PC-3 (cell line): ENCODE measurements at regions not wholly inside any gene's neighbourhood (a gene's known extent, or its start where the extent isn't known, plus 50 kb on each side); places are given as distances from the start of the nearest gene placed in this dataset.

Experiments
- ATAC-seq: fragments of 200-7000 bp; cut with Tn5 transposase; 2 replicates; pipeline ENCODE4 v1.9.1; 2020; ENCODE audit warnings: mild to moderate bottlenecking, moderate library complexity
- BruUV-seq: library from RNA; stranded (reverse); fragments of 400-500 nt; replicated peaks from 2 replicates; lab custom pipeline; 2021; lab: Mats Ljungman, UMichigan
- CTCF ChIA-PET: fragments of 300-600 bp; sonication (Branson Sonifier 250); formaldehyde crosslinking; loops from one replicate; lab custom pipeline; 2022; ENCODE audit warnings: antibody characterized with exemption; lab: Charles Lee
- POLR2A ChIA-PET: fragments of 300-600 bp; sonication (Branson Sonifier 250); formaldehyde crosslinking; loops from one replicate; lab custom pipeline; 2022; ENCODE audit warnings: antibody characterized with exemption; ENCODE audit not compliant: unreplicated experiment; lab: Charles Lee
- DNase-seq: peaks from one replicate; pipeline ENCODE4 v3.0.0-alpha.2; 2015
- H2AFZ ChIP-seq: fragments of 300-600 bp; sonication (generic); 2 replicates; pipeline ENCODE4 v1.6.0; 2016; ENCODE audit warnings: antibody characterized with exemption, low read length
- H3F3A ChIP-seq: fragments of 300-600 bp; sonication (generic); one replicate; pipeline ENCODE4 v1.6.0; 2017; ENCODE audit warnings: antibody characterized with exemption, low read length, control low read depth, mild to moderate bottlenecking; ENCODE audit not compliant: unreplicated experiment
- H3K27ac ChIP-seq: fragments of 300-600 bp; sonication (generic); 2 replicates; pipeline ENCODE4 v1.5.1; 2016; ENCODE audit warnings: mild to moderate bottlenecking, low read length
- H3K27me3 ChIP-seq: fragments of 300-600 bp; sonication (generic); 2 replicates; pipeline ENCODE4 v1.6.1; 2016; ENCODE audit warnings: low read length, mixed read lengths
- H3K36me3 ChIP-seq: fragments of 300-600 bp; sonication (generic); 2 replicates; pipeline ENCODE4 v1.6.1; 2016; ENCODE audit warnings: low read depth, mixed run types, low read length, mixed read lengths
- H3K4me1 ChIP-seq: fragments of 300-600 bp; sonication (generic); 2 replicates; pipeline ENCODE4 v1.5.1; 2016; ENCODE audit warnings: low read length; ENCODE audit not compliant: insufficient read depth
- H3K4me2 ChIP-seq: fragments of 300-600 bp; sonication (generic); 2 replicates; pipeline ENCODE4 v1.6.0; 2016; ENCODE audit warnings: low read length
- H3K4me3 ChIP-seq: fragments of 300-600 bp; sonication (generic); 2 replicates; pipeline ENCODE4 v1.5.1; 2016; ENCODE audit warnings: mild to moderate bottlenecking, low read length, mixed read lengths
- H3K79me2 ChIP-seq: fragments of 300-600 bp; sonication (generic); 2 replicates; pipeline ENCODE4 v1.6.1; 2017; ENCODE audit warnings: low read length, mixed read lengths
- H3K9ac ChIP-seq: fragments of 300-600 bp; sonication (generic); 2 replicates; pipeline ENCODE4 v1.6.0; 2016; ENCODE audit warnings: mild to moderate bottlenecking, low read length
- H3K9me2 ChIP-seq: fragments of 300-600 bp; sonication (generic); replicated peaks from 2 replicates; pipeline ENCODE4 v1.6.1; 2016; ENCODE audit warnings: mixed run types, low read length, mixed read lengths
- H3K9me3 ChIP-seq: fragments of 300-600 bp; sonication (generic); 2 replicates; pipeline ENCODE4 v1.6.1; 2016; ENCODE audit warnings: low read length, mixed read lengths
- H4K20me1 ChIP-seq: fragments of 300-600 bp; sonication (generic); 2 replicates; pipeline ENCODE4 v1.6.1; 2016; ENCODE audit warnings: low read length, mixed read lengths
- CTCF ChIP-seq: fragments of 300-600 bp; sonication (generic); conservative IDR thresholded peaks from 2 replicates; pipeline ENCODE4 v1.5.1; 2017; ENCODE audit warnings: antibody characterized with exemption, low read depth, mild to moderate bottlenecking, low read length
- EZH2 ChIP-seq: fragments of 300-600 bp; sonication (generic); IDR thresholded peaks from one replicate; pipeline ENCODE4 v1.6.1; 2017; ENCODE audit warnings: antibody characterized with exemption, mild to moderate bottlenecking, low read length; ENCODE audit not compliant: unreplicated experiment
- EZH2phosphoT487 ChIP-seq: fragments of 300-600 bp; sonication (generic); IDR thresholded peaks from 2 replicates; pipeline ENCODE4 v1.6.1; 2018; ENCODE audit warnings: mild to moderate bottlenecking, antibody characterized with exemption, low read length, borderline replicate concordance
- intact Hi-C: fragments of 100-400 bp; cut with micrococcal nuclease; formaldehyde crosslinking; loops from 2 replicates; pipeline ENCODE4 v1.9.0; 2023

DNA sequence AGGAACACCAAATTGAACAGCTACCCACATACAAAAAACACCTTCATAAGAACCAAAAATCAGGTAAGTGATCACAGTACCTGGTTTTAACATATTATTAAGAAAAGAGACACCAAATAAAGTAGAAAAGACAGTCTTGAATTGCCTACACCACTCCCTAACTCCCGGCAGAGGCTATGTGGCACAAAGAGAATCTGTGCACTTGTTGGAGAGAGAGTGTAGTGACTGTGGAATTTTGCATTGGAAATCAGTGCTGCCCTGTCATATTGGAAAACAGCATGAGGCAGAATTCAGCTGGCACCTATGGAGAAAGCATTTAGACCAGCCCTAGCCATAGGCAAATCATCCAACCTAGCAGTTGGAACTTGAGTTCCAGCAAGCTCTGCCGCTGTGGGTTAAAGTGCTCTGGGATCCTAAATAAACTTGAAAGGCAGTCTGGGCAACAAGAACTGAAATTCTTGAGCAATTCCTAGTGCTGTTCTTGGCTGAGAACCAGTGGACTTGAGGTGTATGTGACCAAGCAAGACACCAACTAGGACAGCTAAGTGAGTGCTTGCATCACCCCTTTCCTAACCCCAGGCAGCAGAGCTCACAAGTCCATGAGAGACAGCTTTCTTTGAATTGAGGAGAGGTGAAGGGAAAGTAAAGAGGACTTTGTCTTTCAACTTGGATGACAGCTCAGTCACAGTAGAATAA lies 969.6 kb upstream of the ALCAM start:
- intact Hi-C loops = no loop called here
- H3K9ac ChIP-seq = no peak overlapping the region
- H3F3A ChIP-seq = no peaks in the 10 kb centered on the region
- peaks cover 90% of the 10 kb centered on the region for H3K79me2 ChIP-seq
- peaks cover 34% of the 10 kb centered on the region for H4K20me1 ChIP-seq
- CTCF ChIA-PET = no interaction called here
- H3K27me3 ChIP-seq = no peaks in the 10 kb centered on the region
- no TSS peak for BruUV-seq
- ATAC-seq (peak; percentile 19), DNase-seq (peak; percentile 19)
- peaks cover 37% of the 10 kb centered on the region for H3K36me3 ChIP-seq
- H2AFZ ChIP-seq = no peak overlapping the region
- POLR2A ChIA-PET = interaction anchor here (0.5 kb wide), 1 partner anchor 210 kb away, joined by 3 read pairs; no protein-coding TSS in a partner anchor
- no peaks in the 10 kb centered on the region for H3K4me1 ChIP-seq
- no peak overlapping the region for H3K4me2 ChIP-seq
- no peak overlapping the region for H3K4me3 ChIP-seq
- no peaks in the 10 kb centered on the region for H3K9me2 ChIP-seq
- TF ChIP-seq CTCF (no peak), EZH2 (no peak)
- H3K9me3 ChIP-seq = no peaks in the 10 kb centered on the region
- H3K27ac ChIP-seq = no peak overlapping the region

DNA sequence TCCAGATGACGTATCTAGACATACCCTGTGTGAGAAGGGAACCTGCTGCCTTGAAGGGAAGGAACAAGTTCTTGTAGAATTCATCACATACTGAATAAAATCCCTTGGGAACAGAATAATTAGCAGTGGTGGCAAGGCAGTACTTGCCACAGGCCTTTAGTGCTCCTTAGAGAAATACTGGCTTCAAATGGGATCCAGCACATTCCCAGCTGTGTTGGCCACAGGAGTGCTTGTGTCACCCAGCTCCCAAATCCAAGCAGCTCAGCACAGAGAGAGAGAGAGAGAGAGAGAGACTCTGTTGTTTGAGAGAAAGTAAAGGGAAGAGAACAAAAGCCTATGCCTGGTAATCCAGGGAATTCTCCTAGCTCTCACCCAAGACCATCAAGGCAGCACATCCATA lies 969.0 kb upstream of the ALCAM start:
- peaks cover 37% of the 10 kb centered on the region for H3K36me3 ChIP-seq
- H3F3A ChIP-seq = no peaks in the 10 kb centered on the region
- intact Hi-C loops = no loop called here
- no peak overlapping the region for H3K4me3 ChIP-seq
- no peak overlapping the region for H3K9ac ChIP-seq
- DNase-seq (no peak), ATAC-seq (peak; percentile 35; the same call in 1 of the 2 replicates)
- BruUV-seq = no TSS peak
- no peaks in the 10 kb centered on the region for H3K9me2 ChIP-seq
- peaks cover 90% of the 10 kb centered on the region for H3K79me2 ChIP-seq
- no peak overlapping the region for H3K27ac ChIP-seq
- ChIA-PET POLR2A (interaction anchor here (0.5 kb wide), 1 partner anchor 211 kb away, joined by 3 read pairs; no protein-coding TSS in a partner anchor), CTCF (no interaction called here)
- TF ChIP-seq CTCF (no peak), EZH2phosphoT487 (no peak), EZH2 (no peak)
- H3K4me2 ChIP-seq = no peak overlapping the region
- no peak overlapping the region for H2AFZ ChIP-seq
- no peaks in the 10 kb centered on the region for H3K27me3 ChIP-seq
- no peaks in the 10 kb centered on the region for H3K9me3 ChIP-seq
- peaks cover 40% of the 10 kb centered on the region for H4K20me1 ChIP-seq
- H3K4me1 ChIP-seq = no peaks in the 10 kb centered on the region

DNA sequence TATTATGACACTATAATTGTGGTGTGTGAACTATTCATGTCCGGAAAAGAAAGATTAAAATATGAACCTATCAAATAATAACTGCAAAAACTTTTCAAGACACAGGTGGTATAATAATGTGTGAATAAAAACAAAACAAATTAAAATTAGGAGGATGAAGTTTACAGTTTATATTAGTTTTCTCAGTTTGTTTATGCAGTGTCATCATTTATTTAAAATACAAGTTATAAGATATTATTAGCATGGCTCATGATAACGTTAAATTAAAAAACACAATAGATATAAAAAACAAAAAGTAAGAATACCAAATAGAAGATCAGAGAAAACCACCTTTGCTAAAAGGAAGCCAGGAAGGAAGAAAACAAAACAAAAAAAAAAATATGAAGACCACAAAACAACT lies 963.8 kb upstream of the ALCAM start:
- H3K9me3 ChIP-seq = no peaks in the 10 kb centered on the region
- no peaks in the 10 kb centered on the region for H3K9me2 ChIP-seq
- H3F3A ChIP-seq = no peaks in the 10 kb centered on the region
- no peak for ATAC-seq
- H3K79me2 ChIP-seq = peaks cover 98% of the 10 kb centered on the region
- peaks cover 52% of the 10 kb centered on the region for H3K36me3 ChIP-seq
- H2AFZ ChIP-seq = no peak overlapping the region
- no TSS peak for BruUV-seq
- intact Hi-C loops = no loop called here
- no peak overlapping the region for H3K4me2 ChIP-seq
- ChIA-PET CTCF (no interaction called here), POLR2A (no interaction called here)
- no peak overlapping the region for H3K9ac ChIP-seq
- no peak for DNase-seq
- TF ChIP-seq EZH2 (no peak), CTCF (no peak), EZH2phosphoT487 (no peak)
- no peaks in the 10 kb centered on the region for H3K27me3 ChIP-seq
- no peaks in the 10 kb centered on the region for H3K4me1 ChIP-seq
- H4K20me1 ChIP-seq = peaks cover 55% of the 10 kb centered on the region
- no peak overlapping the region for H3K4me3 ChIP-seq
- H3K27ac ChIP-seq = no peak overlapping the region
